ENCODE measurements at regions not wholly inside any gene's neighbourhood (a gene's known extent, or its start where the extent isn't known, plus 50 kb on each side); places are given as distances from the start of the nearest gene placed in this dataset.

GRCh38 chr5:164357395-164358033 lies 852.1 kb downstream of the MAT2B start:
- H3K27ac ChIP-seq, result no peak overlapping the region
- peaks cover 5% of the 10 kb centered on the region for H3K4me1 ChIP-seq (ENCODE audit: low read depth)
- no peak overlapping the region for H3K4me3 ChIP-seq
- no peaks in the 10 kb centered on the region for H3K27me3 ChIP-seq
- no peaks in the 10 kb centered on the region for H3K9me3 ChIP-seq (ENCODE audit: low read depth)
- DNase-seq (ENCODE audit: low read depth in 1 of 2, low spot score in 1 of 2), result no peak
- no peaks in the 10 kb centered on the region for H3K36me3 ChIP-seq
- no peak for TF ChIP-seq CTCF (IDR thresholded peaks at IDR 0.05; ENCODE audit: low read depth, low read length)

- no peaks in the 10 kb centered on the region for H3K27me3 ChIP-seq
- no peaks in the 10 kb centered on the region for H3K36me3 ChIP-seq
- peaks cover 5% of the 10 kb centered on the region for H3K4me1 ChIP-seq (ENCODE audit: low read depth)
- H3K27ac ChIP-seq, result no peak overlapping the region
- H3K4me3 ChIP-seq, result no peak overlapping the region
- H3K9me3 ChIP-seq (ENCODE audit: low read depth), result no peaks in the 10 kb centered on the region
- peak in 1 of 2 donors; percentile 59 for DNase-seq (ENCODE audit: low read depth in 1 of 2, low spot score in 1 of 2)
- TF ChIP-seq CTCF (IDR thresholded peaks at IDR 0.05; ENCODE audit: low read depth, low read length), result no peak
Measured at GRCh38 chr5:164358531-164359259, 853.3 kb downstream of the MAT2B start.

GRCh38 chr5:164359260-164360255 lies 854.1 kb downstream of the MAT2B start:
- H3K27ac ChIP-seq, result no peak overlapping the region

GRCh38 chr5:164360589-164360988 lies 855.2 kb downstream of the MAT2B start:
- Histone ChIP-seq H3K4me1 (ENCODE audit: low read depth) (no peaks in the 10 kb centered on the region), H3K4me3 (no peak overlapping the region), H3K9me3 (ENCODE audit: low read depth) (no peaks in the 10 kb centered on the region), H3K27me3 (no peaks in the 10 kb centered on the region), H3K36me3 (no peaks in the 10 kb centered on the region), H3K27ac (no peak overlapping the region)
- TF ChIP-seq CTCF (IDR thresholded peaks at IDR 0.05; ENCODE audit: low read depth, low read length), result no peak
- peak in 1 of 2 donors; percentile 42 for DNase-seq (ENCODE audit: low read depth in 1 of 2, low spot score in 1 of 2)

More at GRCh38 chr5:164359260-164360255, 854.1 kb downstream of the MAT2B start:
- DNase-seq (ENCODE audit: low read depth in 1 of 2, low spot score in 1 of 2), result peak in 1 of 2 donors; percentile 39
- Histone ChIP-seq H3K9me3 (ENCODE audit: low read depth) (no peaks in the 10 kb centered on the region), H3K36me3 (no peaks in the 10 kb centered on the region), H3K27me3 (no peaks in the 10 kb centered on the region), H3K4me1 (ENCODE audit: low read depth) (no peaks in the 10 kb centered on the region), H3K4me3 (no peak overlapping the region)
- TF ChIP-seq CTCF (IDR thresholded peaks at IDR 0.05; ENCODE audit: low read depth, low read length), result no peak

GRCh38 chr5:164361986-164362385 lies 856.6 kb downstream of the MAT2B start:
- no peaks in the 10 kb centered on the region for H3K27me3 ChIP-seq
- no peaks in the 10 kb centered on the region for H3K9me3 ChIP-seq (ENCODE audit: low read depth)
- no peak for TF ChIP-seq CTCF (IDR thresholded peaks at IDR 0.05; ENCODE audit: low read depth, low read length)
- H3K36me3 ChIP-seq, result no peaks in the 10 kb centered on the region
- H3K4me3 ChIP-seq, result no peak overlapping the region
- no peaks in the 10 kb centered on the region for H3K4me1 ChIP-seq (ENCODE audit: low read depth)
- DNase-seq (ENCODE audit: low read depth in 1 of 2, low spot score in 1 of 2), result no peak
- H3K27ac ChIP-seq, result no peak overlapping the region

All from cardiac muscle cell (in vitro differentiated cells and primary cell).